Stimulated activated naive B cell treated with anti-CD40 and anti-IgM and Interleukin-4, amounts not matched to agents 10 μg/mL and 1 μg/mL and 100 μg/mL, for 72 hours (primary cell): ENCODE measurements at regions not wholly inside any gene's neighbourhood (a gene's known extent, or its start where the extent isn't known, plus 50 kb on each side); places are given as distances from the start of the nearest gene placed in this dataset.

Source experiments
- ATAC-seq, 2 donors: fragments of 150-1000 bp; cut with Tn5 transposase; replicated peaks; 2 replicates each; pipeline ENCODE4 v1.10.0; 2021; ENCODE audit warnings: moderate library complexity in 1 of 2
- DNase-seq: peaks from one replicate; pipeline ENCODE4 v3.0.0; 2021
- H3K27ac Mint-ChIP-seq: one replicate; pipeline ENCODE4 v1.8.0; 2022; ENCODE audit warnings: mild to moderate bottlenecking, mixed read lengths
- H3K27me3 Mint-ChIP-seq, 2 donors: one replicate each; pipeline ENCODE4 v1.8.0; 2022; ENCODE audit warnings: mixed read lengths in 2 of 2
- H3K36me3 Mint-ChIP-seq, 2 donors: one replicate each; pipeline ENCODE4 v1.8.0; 2022; ENCODE audit warnings: mixed read lengths in 2 of 2, mild to moderate bottlenecking in 1 of 2
- H3K4me1 Mint-ChIP-seq, 2 donors: one replicate each; pipeline ENCODE4 v1.8.0; 2022; ENCODE audit warnings: mixed read lengths in 2 of 2, mild to moderate bottlenecking in 1 of 2
- H3K4me3 Mint-ChIP-seq, 2 donors: one replicate each; pipeline ENCODE4 v1.8.0; 2022; ENCODE audit warnings: mild to moderate bottlenecking in 2 of 2, mixed read lengths in 2 of 2, moderate library complexity in 1 of 2
- H3K9me3 Mint-ChIP-seq, 2 donors: one replicate each; pipeline ENCODE4 v1.8.0; 2022; ENCODE audit warnings: mixed read lengths in 2 of 2, mild to moderate bottlenecking in 1 of 2

DNA sequence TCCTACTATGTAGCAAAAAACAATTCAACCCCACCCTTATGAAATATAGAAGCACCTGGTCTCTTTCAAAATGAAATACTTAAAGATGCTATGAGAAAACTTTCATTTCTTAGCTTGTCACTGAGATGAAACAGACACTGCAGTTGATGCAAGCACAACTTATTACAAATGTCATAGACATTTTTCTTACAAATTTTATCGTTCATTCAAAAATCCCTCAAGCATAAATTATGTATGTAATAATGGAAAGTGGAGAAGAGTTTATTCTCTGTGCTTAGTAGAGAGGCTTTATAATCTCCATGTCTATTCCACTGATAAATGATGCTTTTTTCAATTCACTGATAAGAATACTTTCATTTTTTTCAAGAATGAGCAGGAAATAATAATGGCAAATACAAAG lies 1943.9 kb upstream of the IGFBP7 start:
- no peak for DNase-seq
- Mint-ChIP-seq H3K9me3 (no peaks in the 10 kb centered on the region), H3K27me3 (no peaks in the 10 kb centered on the region), H3K36me3 (no peaks in the 10 kb centered on the region), H3K4me1 (no peaks in the 10 kb centered on the region), H3K27ac (no peak overlapping the region), H3K4me3 (no peak overlapping the region)
- ATAC-seq, result no peak

DNA sequence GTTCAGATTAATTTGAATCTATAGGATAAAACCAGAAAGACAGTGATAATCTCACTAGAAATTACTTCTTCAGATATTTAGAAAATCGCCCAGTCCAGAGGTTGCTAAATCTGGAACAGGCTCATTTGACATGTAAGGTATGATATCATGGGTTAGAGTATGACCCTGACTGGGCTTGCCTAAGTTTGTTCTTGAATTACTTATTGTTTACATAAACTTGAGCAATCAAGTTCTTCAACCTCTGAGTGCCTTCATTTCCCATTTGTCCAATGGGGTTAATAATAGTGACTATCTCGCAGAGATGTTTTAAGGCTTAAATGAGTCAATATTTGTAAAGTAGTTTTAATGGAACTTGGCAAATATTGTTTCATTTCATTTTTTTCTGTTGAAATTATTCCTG lies 1947.6 kb upstream of the IGFBP7 start:
- no peak for DNase-seq
- H3K36me3 Mint-ChIP-seq, result no peaks in the 10 kb centered on the region
- H3K9me3 Mint-ChIP-seq, result no peaks in the 10 kb centered on the region
- no peak for ATAC-seq
- no peak overlapping the region for H3K27ac Mint-ChIP-seq
- no peaks in the 10 kb centered on the region for H3K4me1 Mint-ChIP-seq
- no peak overlapping the region for H3K4me3 Mint-ChIP-seq
- H3K27me3 Mint-ChIP-seq, result no peaks in the 10 kb centered on the region

DNA sequence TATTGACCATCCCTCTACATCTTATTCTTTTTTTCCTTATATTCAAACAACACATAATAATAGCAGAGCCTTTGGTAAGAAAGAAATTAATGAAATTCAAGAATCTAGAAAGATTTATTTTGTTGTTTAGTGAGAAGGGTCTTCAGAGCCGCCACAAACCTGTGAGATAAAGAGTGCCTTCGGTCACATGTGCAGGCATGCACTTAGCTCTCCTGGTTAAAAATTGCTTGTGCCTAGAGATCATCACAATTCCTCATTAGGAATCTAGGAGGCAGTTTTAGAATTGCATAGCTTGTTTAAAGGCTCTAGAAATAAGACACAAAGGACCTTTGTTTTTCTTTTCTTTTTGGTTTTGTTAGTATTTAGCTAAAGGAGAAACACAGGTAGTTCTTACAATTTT lies 1948.4 kb upstream of the IGFBP7 start:
- Mint-ChIP-seq H3K4me1 (no peaks in the 10 kb centered on the region), H3K9me3 (peaks cover 0 to 2% of the 10 kb centered on the region in 2 donors), H3K27me3 (no peaks in the 10 kb centered on the region), H3K27ac (no peak overlapping the region), H3K36me3 (no peaks in the 10 kb centered on the region), H3K4me3 (no peak overlapping the region)
- no peak for DNase-seq
- no peak for ATAC-seq

DNA sequence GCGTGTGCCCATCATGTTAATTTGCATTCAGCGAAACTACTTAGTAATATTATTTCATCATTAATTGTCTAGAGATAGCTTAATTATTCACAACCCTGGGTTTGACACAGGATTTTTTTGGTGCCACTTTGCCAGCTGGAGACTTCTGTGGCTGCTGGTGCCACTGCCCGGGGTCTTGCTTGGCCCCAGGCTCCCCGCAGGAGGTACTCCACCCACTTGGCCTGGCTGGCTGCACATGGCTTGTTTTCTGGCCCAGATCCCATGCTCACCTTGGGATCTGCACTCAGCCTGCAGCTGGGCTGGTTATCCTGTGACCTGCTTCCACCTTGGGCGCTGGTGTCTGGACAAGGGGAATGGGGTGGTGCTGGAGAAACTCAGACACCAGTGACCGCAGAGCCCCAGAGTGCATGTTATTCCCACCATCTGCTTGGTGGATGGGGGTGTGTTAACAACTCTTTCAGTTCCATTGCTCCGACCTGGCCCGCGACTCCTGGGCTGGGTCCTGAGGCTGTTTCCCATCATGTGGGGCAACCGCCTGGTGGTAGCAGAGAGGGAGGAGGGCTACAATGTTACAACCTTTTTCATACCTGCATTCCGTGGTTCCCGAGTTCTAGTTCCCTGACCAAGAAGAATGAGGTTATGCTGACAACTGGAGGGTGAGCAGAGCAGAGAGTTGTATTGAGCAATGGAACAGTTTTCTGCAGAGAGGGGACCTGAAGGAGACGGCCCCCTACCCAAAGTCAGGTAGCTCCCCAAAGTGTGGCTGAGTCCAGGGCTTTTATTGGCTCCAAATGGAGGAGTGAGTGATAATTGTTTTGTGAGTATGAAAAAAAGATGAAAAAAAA lies 1950.0 kb upstream of the IGFBP7 start:
- ATAC-seq, result no peak
- no peaks in the 10 kb centered on the region for H3K4me1 Mint-ChIP-seq
- no peaks in the 10 kb centered on the region for H3K36me3 Mint-ChIP-seq
- H3K27me3 Mint-ChIP-seq, result no peaks in the 10 kb centered on the region
- no peak overlapping the region for H3K27ac Mint-ChIP-seq
- peaks cover 0 to 2% of the 10 kb centered on the region in 2 donors for H3K9me3 Mint-ChIP-seq
- no peak for DNase-seq
- H3K4me3 Mint-ChIP-seq, result no peak overlapping the region

DNA sequence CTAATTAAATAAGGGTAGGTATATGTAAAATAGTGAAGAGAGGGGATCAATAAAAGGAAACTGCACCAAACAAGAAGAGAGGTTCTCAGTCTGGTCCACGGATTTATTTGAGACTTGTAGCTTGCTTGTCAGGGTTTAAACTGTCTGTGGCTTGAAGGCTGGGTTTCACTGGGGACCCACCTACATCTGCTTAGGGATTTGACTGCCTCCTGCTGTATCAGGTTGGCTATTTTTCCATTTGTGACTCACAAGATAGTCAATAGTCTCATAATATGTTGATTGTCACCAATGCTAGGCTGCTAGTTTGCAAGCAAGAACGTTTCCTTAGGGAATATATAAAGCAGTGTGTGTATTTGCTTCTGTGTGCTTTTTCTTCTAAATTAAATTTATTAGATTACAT lies 1950.7 kb upstream of the IGFBP7 start:
- DNase-seq (no peak), ATAC-seq (no peak)
- Mint-ChIP-seq H3K36me3 (no peaks in the 10 kb centered on the region), H3K27ac (no peak overlapping the region), H3K4me3 (no peak overlapping the region), H3K27me3 (no peaks in the 10 kb centered on the region), H3K9me3 (peaks cover 0 to 2% of the 10 kb centered on the region in 2 donors), H3K4me1 (no peaks in the 10 kb centered on the region)

DNA sequence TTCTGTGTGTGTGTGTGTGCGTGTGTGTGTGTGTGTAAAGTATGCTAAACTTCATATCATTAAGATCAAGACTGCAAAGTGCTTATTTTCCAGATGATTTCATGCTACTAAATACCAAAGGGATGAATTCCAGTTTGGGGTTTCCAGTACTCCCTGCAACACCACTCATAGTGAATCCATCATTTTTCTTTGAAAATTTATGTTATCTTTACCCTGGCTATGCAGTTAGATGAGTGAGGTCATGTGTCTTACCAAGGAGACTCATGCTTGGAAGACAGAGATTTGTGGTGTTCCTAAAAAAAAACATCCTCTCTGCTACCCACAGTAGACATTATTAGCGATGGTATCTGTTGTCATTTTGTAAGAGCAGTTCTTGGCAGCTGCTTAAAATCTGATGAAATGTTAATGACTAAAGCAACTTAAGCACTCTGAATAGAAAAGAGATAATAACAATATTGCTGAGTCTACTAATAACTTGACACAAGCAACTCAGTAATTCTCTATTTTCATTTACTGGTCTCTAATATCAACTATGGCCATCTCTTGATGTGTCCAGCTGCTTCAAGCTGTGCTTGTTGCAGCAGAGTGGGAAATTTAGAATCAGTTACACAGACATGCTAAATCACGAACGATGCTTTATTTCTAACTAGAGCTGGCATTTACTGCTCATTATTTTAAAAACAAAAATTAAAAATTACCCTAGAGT lies 1953.0 kb upstream of the IGFBP7 start:
- H3K27me3 Mint-ChIP-seq, result no peaks in the 10 kb centered on the region
- no peaks in the 10 kb centered on the region for H3K36me3 Mint-ChIP-seq
- DNase-seq, result no peak

DNA sequence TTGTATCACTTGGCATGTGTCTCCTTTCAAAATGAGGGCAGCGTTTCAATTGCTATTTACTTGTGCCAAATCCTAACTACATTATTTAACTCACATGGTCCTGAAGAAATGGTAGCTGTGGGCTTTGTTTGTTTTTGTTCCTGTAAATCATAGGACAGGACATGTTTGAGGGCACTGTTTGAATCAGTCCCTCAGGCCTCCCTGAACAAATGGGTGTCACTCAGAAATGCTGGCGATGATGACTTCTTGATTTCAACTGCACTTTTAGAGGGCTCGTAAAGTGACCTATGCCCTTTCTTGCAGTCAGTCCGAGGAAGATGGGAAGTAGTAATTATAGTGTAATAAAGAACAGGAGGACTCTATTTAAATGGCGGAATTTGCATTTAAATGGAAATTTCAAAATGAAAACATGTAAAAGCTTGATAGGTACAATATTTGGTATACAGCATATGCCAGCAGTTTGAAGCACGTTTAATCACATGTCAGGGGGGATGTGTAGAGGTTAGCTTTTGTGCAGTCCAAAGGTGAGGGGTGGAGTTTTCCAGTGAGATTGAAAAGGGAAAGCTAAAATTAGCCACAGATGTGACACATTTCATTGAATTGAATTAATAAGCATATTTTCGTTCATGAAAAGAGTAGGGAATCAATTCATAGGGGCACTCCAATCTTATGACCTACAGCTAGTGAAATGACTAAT lies 1958.7 kb upstream of the IGFBP7 start:
- Mint-ChIP-seq H3K27me3 (no peaks in the 10 kb centered on the region), H3K27ac (no peak overlapping the region), H3K4me1 (no peaks in the 10 kb centered on the region), H3K4me3 (no peak overlapping the region), H3K9me3 (peaks cover 0 to 6% of the 10 kb centered on the region in 2 donors), H3K36me3 (no peaks in the 10 kb centered on the region)
- no peak for ATAC-seq
- no peak for DNase-seq

More for the DNA sequence above, 1953.0 kb upstream of the IGFBP7 start:
- no peak overlapping the region for H3K4me3 Mint-ChIP-seq
- H3K27ac Mint-ChIP-seq, result no peak overlapping the region
- ATAC-seq, result no peak
- H3K4me1 Mint-ChIP-seq, result no peaks in the 10 kb centered on the region
- H3K9me3 Mint-ChIP-seq, result peaks cover 0 to 2% of the 10 kb centered on the region in 2 donors

DNA sequence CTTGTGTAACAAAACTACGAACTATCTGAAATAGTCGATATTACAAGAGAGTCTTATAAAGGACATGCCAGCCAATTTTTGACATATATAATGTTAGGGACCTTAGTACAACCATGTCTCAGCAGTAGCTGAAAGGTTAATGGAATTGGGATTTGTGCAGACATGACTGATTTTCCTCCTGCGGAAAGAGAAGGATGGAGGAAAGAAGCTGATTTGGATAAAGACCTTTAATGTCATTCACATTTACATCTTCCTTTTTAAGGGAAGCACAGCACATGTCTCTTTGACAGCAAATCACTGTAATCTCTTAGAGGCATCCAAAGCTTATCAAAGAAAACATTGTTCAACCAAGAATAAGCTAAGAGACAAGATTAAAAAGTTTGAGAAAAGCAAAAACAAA lies 1976.2 kb upstream of the IGFBP7 start:
- no peak for DNase-seq
- H3K9me3 Mint-ChIP-seq, result peaks cover 0 to 1% of the 10 kb centered on the region in 2 donors
- ATAC-seq, result no peak
- no peaks in the 10 kb centered on the region for H3K27me3 Mint-ChIP-seq
- H3K36me3 Mint-ChIP-seq, result no peaks in the 10 kb centered on the region
- no peak overlapping the region for H3K27ac Mint-ChIP-seq
- no peak overlapping the region for H3K4me3 Mint-ChIP-seq
- H3K4me1 Mint-ChIP-seq, result no peaks in the 10 kb centered on the region

DNA sequence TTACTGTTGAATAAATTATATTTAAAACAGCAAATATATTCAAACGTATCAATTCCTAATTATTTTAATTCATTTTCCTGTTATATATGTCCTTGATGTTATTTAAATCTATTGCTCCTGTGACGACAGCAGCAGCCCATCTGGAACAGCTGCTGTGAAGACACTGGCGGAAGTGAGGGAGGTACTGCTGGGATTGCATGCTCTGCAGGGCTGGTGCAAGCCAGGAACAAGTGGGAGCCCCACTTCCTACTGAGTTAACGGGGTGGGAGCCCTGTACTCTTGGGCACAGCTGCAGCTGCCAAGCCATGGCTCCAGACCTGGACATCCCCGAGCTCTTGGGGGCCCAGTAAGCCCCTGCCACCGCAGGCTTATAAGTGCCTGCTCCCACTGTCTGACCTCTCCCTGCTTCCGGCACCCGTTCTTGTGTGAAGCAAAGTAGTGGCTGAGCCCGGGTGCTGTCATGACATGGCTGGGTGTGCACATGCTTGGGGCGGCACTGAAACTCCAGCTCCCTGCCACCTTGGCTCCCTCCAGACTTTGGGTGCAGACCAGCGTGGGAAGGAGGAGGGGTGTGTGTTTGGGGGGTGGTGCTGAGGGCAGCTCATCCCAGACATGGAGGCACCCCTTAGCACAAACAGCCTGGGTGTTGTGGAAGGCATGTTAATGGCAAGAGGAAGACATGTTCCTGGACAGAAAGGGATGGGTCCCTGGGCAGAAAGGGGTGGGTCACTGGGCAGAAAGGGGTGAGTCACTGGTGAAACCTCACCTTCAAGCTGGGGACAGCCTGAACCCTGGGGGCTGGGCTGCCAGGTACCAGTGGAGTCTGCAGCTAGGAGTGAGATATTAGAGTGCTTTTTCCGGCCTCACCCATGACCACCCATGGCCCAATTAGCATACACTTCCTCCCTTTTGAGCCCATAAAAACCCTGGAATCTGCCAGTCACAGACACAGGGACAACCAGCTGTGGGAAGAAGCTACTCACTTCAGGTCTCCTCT lies 1981.3 kb upstream of the IGFBP7 start:
- no peaks in the 10 kb centered on the region for H3K36me3 Mint-ChIP-seq
- H3K27me3 Mint-ChIP-seq, result no peaks in the 10 kb centered on the region
- ATAC-seq (peak in 1 of 2 donors; percentile 34), DNase-seq (no peak)
- H3K4me3 Mint-ChIP-seq, result no peak overlapping the region
- no peaks in the 10 kb centered on the region for H3K9me3 Mint-ChIP-seq
- no peak overlapping the region for H3K27ac Mint-ChIP-seq
- no peaks in the 10 kb centered on the region for H3K4me1 Mint-ChIP-seq

DNA sequence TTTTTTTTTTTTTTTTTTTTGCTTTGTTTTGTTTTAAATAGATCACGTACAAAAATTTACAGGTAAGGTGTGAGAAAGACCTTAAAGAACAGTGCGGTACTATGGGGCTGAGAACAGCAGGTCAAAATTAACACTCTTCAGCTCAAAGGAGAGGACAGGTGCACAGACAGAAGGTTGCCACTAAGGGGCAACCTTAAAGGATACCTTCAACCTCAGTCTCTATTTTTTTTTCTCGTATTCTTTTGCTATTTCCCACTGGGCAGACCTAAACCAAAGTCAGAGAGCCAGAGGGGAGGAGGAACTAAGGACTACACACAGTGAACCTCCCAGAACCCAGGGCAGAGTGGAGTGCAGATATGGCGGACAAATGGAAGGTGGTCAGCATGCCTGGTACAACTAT lies 1984.3 kb upstream of the IGFBP7 start:
- DNase-seq (no peak), ATAC-seq (no peak)
- Mint-ChIP-seq H3K4me1 (no peaks in the 10 kb centered on the region), H3K27ac (no peak overlapping the region), H3K9me3 (no peaks in the 10 kb centered on the region), H3K36me3 (no peaks in the 10 kb centered on the region), H3K27me3 (no peaks in the 10 kb centered on the region), H3K4me3 (no peak overlapping the region)

DNA sequence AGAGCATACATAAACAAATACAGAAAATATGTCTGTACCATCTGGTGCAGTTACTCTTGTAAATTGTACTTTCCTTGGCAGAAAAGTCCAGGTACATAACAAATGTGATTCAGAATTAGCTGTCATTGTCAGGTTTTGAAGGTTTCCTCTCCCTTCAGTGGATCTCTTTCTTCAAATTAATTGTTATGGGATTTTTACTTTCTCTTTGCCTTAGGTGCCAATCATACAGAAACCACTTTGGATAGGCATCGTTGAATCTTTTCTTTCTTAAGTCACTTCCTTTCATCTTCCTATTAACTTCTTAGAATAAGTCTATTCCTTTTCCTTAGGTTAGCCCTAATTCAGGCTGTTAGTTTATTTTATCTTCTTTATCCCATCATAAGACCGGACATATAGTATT lies 1992.1 kb upstream of the IGFBP7 start:
- Mint-ChIP-seq H3K4me1 (no peaks in the 10 kb centered on the region), H3K27me3 (no peaks in the 10 kb centered on the region), H3K9me3 (peaks cover 4 to 5% of the 10 kb centered on the region in 2 donors), H3K36me3 (no peaks in the 10 kb centered on the region), H3K27ac (no peak overlapping the region), H3K4me3 (no peak overlapping the region)
- ATAC-seq (no peak), DNase-seq (no peak)

DNA sequence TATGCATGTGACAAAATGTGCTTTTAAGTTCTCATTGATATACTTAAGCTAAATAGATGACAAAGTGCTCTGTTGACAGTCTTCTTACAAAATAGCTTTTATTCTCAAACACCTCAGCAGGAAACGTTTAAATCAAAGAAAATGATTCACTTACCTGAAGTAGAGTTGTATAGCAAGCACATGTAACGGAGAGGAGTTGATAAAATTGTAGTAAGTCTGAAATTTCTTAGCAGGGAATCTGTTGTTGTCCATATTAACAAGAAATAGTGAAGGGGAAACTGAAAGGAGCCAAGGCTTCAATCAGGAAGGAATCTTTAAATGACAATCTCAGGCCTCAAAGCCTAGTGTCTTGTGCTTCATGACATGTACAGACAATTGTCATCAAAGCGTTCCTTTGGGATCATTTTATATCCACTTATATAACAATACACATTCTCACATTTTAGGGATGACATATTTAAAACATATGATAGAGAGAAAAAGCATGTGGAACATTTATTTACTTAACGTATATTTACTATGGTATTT lies 2010.2 kb upstream of the IGFBP7 start:
- no peak for ATAC-seq
- H3K9me3 Mint-ChIP-seq, result no peaks in the 10 kb centered on the region
- no peak overlapping the region for H3K27ac Mint-ChIP-seq
- H3K4me1 Mint-ChIP-seq, result no peaks in the 10 kb centered on the region
- H3K4me3 Mint-ChIP-seq, result no peak overlapping the region
- H3K27me3 Mint-ChIP-seq, result no peaks in the 10 kb centered on the region
- DNase-seq, result no peak
- H3K36me3 Mint-ChIP-seq, result no peaks in the 10 kb centered on the region

DNA sequence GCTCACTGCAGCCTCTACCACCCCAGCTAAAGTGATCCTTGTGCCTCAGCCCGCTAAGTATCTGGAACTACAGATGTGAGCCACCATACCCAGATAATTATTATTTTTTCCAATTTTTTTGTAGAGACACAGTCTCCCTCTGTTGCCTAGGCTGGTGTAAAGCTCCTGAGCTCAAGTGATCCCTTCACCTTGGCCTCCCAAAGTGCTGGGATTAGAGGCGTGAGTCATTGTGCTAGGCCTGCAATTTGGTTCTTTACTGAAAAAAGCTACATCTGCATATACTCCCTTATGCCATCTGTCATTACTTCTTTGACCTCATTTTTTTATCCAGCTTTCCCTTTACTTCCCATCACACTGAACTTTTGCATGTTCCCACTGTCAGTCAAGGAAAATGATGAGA lies 2012.4 kb upstream of the IGFBP7 start:
- Mint-ChIP-seq H3K27ac (no peak overlapping the region), H3K36me3 (no peaks in the 10 kb centered on the region), H3K4me1 (no peaks in the 10 kb centered on the region), H3K4me3 (no peak overlapping the region), H3K9me3 (no peaks in the 10 kb centered on the region), H3K27me3 (no peaks in the 10 kb centered on the region)
- DNase-seq (no peak), ATAC-seq (no peak)

DNA sequence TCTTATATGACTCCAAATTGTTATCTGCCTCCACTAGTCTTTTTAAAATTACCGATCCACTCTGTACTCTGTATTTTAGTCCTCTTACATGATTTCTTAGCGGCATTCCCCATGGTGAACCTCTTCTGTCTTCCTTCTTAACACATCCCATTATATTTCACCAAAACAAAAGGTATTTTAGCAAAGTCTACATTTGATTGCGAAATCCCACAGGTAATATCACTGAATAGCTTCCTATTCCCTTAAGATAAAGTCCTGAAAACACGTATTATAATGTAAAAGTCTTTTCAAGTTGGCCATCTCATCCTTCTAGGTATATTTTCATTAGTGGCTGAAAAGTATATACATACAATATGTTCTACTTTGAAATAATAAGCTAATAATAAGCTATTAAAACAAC lies 2016.0 kb upstream of the IGFBP7 start:
- Mint-ChIP-seq H3K4me3 (no peak overlapping the region), H3K9me3 (no peaks in the 10 kb centered on the region), H3K4me1 (no peaks in the 10 kb centered on the region), H3K36me3 (no peaks in the 10 kb centered on the region), H3K27ac (no peak overlapping the region), H3K27me3 (no peaks in the 10 kb centered on the region)
- no peak for DNase-seq
- no peak for ATAC-seq
